HCT116 (cell line): ENCODE measurements at regions not wholly inside any gene's neighbourhood (a gene's known extent, or its start where the extent isn't known, plus 50 kb on each side); places are given as distances from the start of the nearest gene placed in this dataset.

Source experiments
- CTCF ChIP-seq, 3 experiments: fragments of 200-600 bp in 1 of 3; sonication (generic) in 1 of 3; IDR thresholded peaks in 2 of 3; conservative IDR thresholded peaks in 1 of 3; 2 replicates each; pipeline ENCODE4 v1.5.1; 2012 to 2017; ENCODE audit warnings: low read depth in 2 of 3, low read length in 2 of 3, antibody characterized with exemption in 1 of 3, borderline replicate concordance in 1 of 3, control low read depth in 1 of 3, mild to moderate bottlenecking in 1 of 3, mixed read lengths in 1 of 3, mixed run types in 1 of 3, moderate library complexity in 1 of 3; ENCODE audit not compliant: insufficient read depth in 1 of 3
- EZH2 ChIP-seq: fragments of 200-600 bp; sonication (generic); IDR thresholded peaks from 2 replicates; pipeline ENCODE4 v1.6.1; 2017; ENCODE audit warnings: antibody characterized with exemption, mixed run types
- POLR2AphosphoS5 ChIP-seq: IDR thresholded peaks from 2 replicates; pipeline ENCODE4 v1.6.1; 2011; ENCODE audit warnings: mild to moderate bottlenecking, low read depth, low read length, moderate library complexity

- TF ChIP-seq CTCF (IDR thresholded peaks at IDR 0.05 in 2 of 3, conservative IDR thresholded peaks at IDR 0.05 in 1 of 3; ENCODE audit: borderline replicate concordance in 1 of 3, insufficient read depth in 1 of 3, low read depth in 2 of 3, low read length in 2 of 3) (no peak), POLR2AphosphoS5 (no peak), EZH2 (no peak)
Measured at GRCh38 chrX:82224961-82225360, 1023.1 kb downstream of the SH3BGRL start.
